ENCODE measurements at regions not wholly inside any gene's neighbourhood (a gene's known extent, or its start where the extent isn't known, plus 50 kb on each side); places are given as distances from the start of the nearest gene placed in this dataset.

DNA sequence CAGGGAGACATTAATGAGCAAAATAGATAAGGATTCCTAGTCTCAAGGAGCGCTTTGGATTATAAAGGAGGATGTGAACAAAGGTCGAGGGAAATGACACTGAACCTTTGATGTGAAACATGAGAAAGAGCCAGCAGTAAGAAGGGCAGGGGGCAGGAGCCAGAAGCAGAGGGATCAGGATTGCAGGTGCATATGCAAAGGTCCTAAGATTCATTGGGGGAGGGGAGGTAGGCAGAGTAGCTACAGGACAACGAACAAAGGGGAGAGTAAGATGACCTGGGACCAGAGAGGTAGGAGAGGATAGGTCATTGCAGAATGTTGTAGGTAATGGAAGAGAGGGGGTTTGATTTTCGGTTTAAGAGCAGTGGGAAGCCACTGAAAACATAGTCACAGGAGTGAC is 129.2 kb upstream of the TRPM3 start (continued):
- no peak for TF ChIP-seq SIN3A (conservative IDR thresholded peaks at IDR 0.05 in 1 of 2, IDR thresholded peaks at IDR 0.05 in 1 of 2; ENCODE audit: low read depth in 1 of 2, low read length in 2 of 2)
- no peak for TF ChIP-seq FOSL1 (IDR thresholded peaks at IDR 0.05; ENCODE audit: insufficient read depth, low read depth, low read length)
- no peak for TF ChIP-seq POLR2A (IDR thresholded peaks at IDR 0.05; ENCODE audit: control extremely low read depth in 1 of 2, low read depth in 2 of 2, low read length in 2 of 2)
- TF ChIP-seq SP4 (IDR thresholded peaks at IDR 0.05; ENCODE audit: low read length) = no peak
- TF ChIP-seq, protein P1, sequence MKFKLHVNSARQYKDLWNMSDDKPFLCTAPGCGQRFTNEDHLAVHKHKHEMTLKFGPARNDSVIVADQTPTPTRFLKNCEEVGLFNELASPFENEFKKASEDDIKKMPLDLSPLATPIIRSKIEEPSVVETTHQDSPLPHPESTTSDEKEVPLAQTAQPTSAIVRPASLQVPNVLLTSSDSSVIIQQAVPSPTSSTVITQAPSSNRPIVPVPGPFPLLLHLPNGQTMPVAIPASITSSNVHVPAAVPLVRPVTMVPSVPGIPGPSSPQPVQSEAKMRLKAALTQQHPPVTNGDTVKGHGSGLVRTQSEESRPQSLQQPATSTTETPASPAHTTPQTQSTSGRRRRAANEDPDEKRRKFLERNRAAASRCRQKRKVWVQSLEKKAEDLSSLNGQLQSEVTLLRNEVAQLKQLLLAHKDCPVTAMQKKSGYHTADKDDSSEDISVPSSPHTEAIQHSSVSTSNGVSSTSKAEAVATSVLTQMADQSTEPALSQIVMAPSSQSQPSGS (IDR thresholded peaks at IDR 0.05; ENCODE audit: low read length) = peak; percentile 64; the same call in 1 of the 2 replicates
- TF ChIP-seq CHD1 (IDR thresholded peaks at IDR 0.05; ENCODE audit: low read depth, low read length) = no peak
- TF ChIP-seq TCF12 (IDR thresholded peaks at IDR 0.05; ENCODE audit: low read depth, low read length) = peak; percentile 86; the same call in 1 of the 2 replicates
- peak; percentile 62 to 80; a peak in 3 of 4 replicates for TF ChIP-seq HDAC2 (IDR thresholded peaks at IDR 0.05; ENCODE audit: borderline replicate concordance in 1 of 2, low read depth in 2 of 2, low read length in 2 of 2)
